IPS DF 4.7 (cell line): ENCODE measurements at regions not wholly inside any gene's neighbourhood (a gene's known extent, or its start where the extent isn't known, plus 50 kb on each side); places are given as distances from the start of the nearest gene placed in this dataset.

Source experiments
- DNase-seq: peaks from one replicate; pipeline ENCODE4 v3.0.0-alpha.2; 2013; ENCODE audit warnings: low spot score; ENCODE audit errors: extremely low read depth

GRCh38 chr2:65746931-65747675 is 314.7 kb upstream of the SPRED2 start:
- DNase-seq = no peak

- DNase-seq = no peak
Observed at GRCh38 chr2:65744477-65745200, 312.2 kb upstream of the SPRED2 start.

- no peak for DNase-seq
Observed at GRCh38 chr2:65742977-65743376, 310.6 kb upstream of the SPRED2 start.

GRCh38 chr2:65739927-65740326 is 307.5 kb upstream of the SPRED2 start:
- DNase-seq = no peak

- DNase-seq = no peak
Observed at GRCh38 chr2:65737452-65738011, 305.1 kb upstream of the SPRED2 start.

- DNase-seq = no peak
Observed at GRCh38 chr2:65731476-65731875, 299.1 kb upstream of the SPRED2 start.

- no peak for DNase-seq
Observed at GRCh38 chr2:65730186-65730585, 297.8 kb upstream of the SPRED2 start.

- no peak for DNase-seq
Observed at GRCh38 chr2:65729246-65729645, 296.8 kb upstream of the SPRED2 start.

- DNase-seq = no peak
Observed at GRCh38 chr2:65728477-65729180, 296.2 kb upstream of the SPRED2 start.

GRCh38 chr2:65727816-65728215 is 295.4 kb upstream of the SPRED2 start:
- DNase-seq = no peak

GRCh38 chr2:65727381-65727780 is 295.0 kb upstream of the SPRED2 start:
- DNase-seq = no peak

GRCh38 chr2:65724752-65725151 is 292.4 kb upstream of the SPRED2 start:
- DNase-seq = no peak

GRCh38 chr2:65724336-65724735 is 291.9 kb upstream of the SPRED2 start:
- no peak for DNase-seq

- DNase-seq = peak; percentile 19
Observed at GRCh38 chr2:65722028-65722778, 289.8 kb upstream of the SPRED2 start.

- DNase-seq = no peak
Observed at GRCh38 chr2:65716698-65717097, 284.3 kb upstream of the SPRED2 start.

GRCh38 chr2:65715323-65715722 is 282.9 kb upstream of the SPRED2 start:
- no peak for DNase-seq

- DNase-seq = no peak
Observed at GRCh38 chr2:65714866-65715265, 282.5 kb upstream of the SPRED2 start.

GRCh38 chr2:65711863-65712262 is 279.5 kb upstream of the SPRED2 start:
- no peak for DNase-seq

GRCh38 chr2:65710779-65711295 is 278.4 kb upstream of the SPRED2 start:
- DNase-seq = peak; percentile 33

- no peak for DNase-seq
Observed at GRCh38 chr2:65710356-65710755, 278.0 kb upstream of the SPRED2 start.

GRCh38 chr2:65708086-65708485 is 275.7 kb upstream of the SPRED2 start:
- no peak for DNase-seq
